ELF-1 (cell line): ENCODE measurements at regions not wholly inside any gene's neighbourhood (a gene's known extent, or its start where the extent isn't known, plus 50 kb on each side); places are given as distances from the start of the nearest gene placed in this dataset.

ENCODE experiments used
- DNase-seq: peaks from one replicate; pipeline ENCODE4 v3.0.0-alpha.2; 2016; ENCODE audit warnings: low read depth, low spot score

GRCh38 chr15:69656271-69657030 is 203.8 kb downstream of the RPLP1 start:
- no peak for DNase-seq

- no peak for DNase-seq
Measured at GRCh38 chr15:69657626-69658025, 205.0 kb downstream of the RPLP1 start.

GRCh38 chr15:69658411-69658945 is 205.9 kb downstream of the RPLP1 start:
- no peak for DNase-seq

GRCh38 chr15:69659454-69660050 is 206.9 kb downstream of the RPLP1 start:
- peak; percentile 67 for DNase-seq

GRCh38 chr15:69660114-69660513 is 207.5 kb downstream of the RPLP1 start:
- no peak for DNase-seq

GRCh38 chr15:69660658-69661405 is 208.2 kb downstream of the RPLP1 start:
- DNase-seq: no peak

- no peak for DNase-seq
Measured at GRCh38 chr15:69661446-69661845, 208.8 kb downstream of the RPLP1 start.

GRCh38 chr15:69661871-69662644 is 209.4 kb downstream of the RPLP1 start:
- DNase-seq: no peak

GRCh38 chr15:69662645-69663000 is 210.0 kb downstream of the RPLP1 start:
- peak; percentile 72 for DNase-seq

- DNase-seq: no peak
Measured at GRCh38 chr15:69663441-69663840, 210.8 kb downstream of the RPLP1 start.

- no peak for DNase-seq
Measured at GRCh38 chr15:69663982-69664381, 211.4 kb downstream of the RPLP1 start.

GRCh38 chr15:69664572-69665571 is 212.3 kb downstream of the RPLP1 start:
- DNase-seq: no peak

GRCh38 chr15:69665641-69666111 is 213.1 kb downstream of the RPLP1 start:
- DNase-seq: peak; percentile 30

GRCh38 chr15:69666441-69666882 is 213.8 kb downstream of the RPLP1 start:
- DNase-seq: no peak

GRCh38 chr15:69666921-69667811 is 214.5 kb downstream of the RPLP1 start:
- DNase-seq: no peak

GRCh38 chr15:69668039-69668705 is 215.6 kb downstream of the RPLP1 start:
- no peak for DNase-seq

- no peak for DNase-seq
Measured at GRCh38 chr15:69668963-69669362, 216.3 kb downstream of the RPLP1 start.

GRCh38 chr15:69669446-69669845 is 216.8 kb downstream of the RPLP1 start:
- DNase-seq: no peak
